SU-DHL-6 (cell line): ENCODE measurements at regions not wholly inside any gene's neighbourhood (a gene's known extent, or its start where the extent isn't known, plus 50 kb on each side); places are given as distances from the start of the nearest gene placed in this dataset.

Source experiments
- CTCF ChIP-seq: fragments of 200-600 bp; sonication (generic); IDR thresholded peaks from one replicate; pipeline ENCODE4 v1.5.1; 2017; ENCODE audit warnings: antibody characterized with exemption, mild to moderate bottlenecking, low read length, moderate library complexity; ENCODE audit not compliant: insufficient read depth, poor library complexity, severe bottlenecking
- EZH2phosphoT487 ChIP-seq: fragments of 200-600 bp; sonication (generic), shearing (Covaris generic); conservative IDR thresholded peaks from 2 replicates; pipeline ENCODE4 v1.6.1; 2018; ENCODE audit warnings: mild to moderate bottlenecking, antibody characterized with exemption, low read length, moderate library complexity, mixed read lengths

DNA sequence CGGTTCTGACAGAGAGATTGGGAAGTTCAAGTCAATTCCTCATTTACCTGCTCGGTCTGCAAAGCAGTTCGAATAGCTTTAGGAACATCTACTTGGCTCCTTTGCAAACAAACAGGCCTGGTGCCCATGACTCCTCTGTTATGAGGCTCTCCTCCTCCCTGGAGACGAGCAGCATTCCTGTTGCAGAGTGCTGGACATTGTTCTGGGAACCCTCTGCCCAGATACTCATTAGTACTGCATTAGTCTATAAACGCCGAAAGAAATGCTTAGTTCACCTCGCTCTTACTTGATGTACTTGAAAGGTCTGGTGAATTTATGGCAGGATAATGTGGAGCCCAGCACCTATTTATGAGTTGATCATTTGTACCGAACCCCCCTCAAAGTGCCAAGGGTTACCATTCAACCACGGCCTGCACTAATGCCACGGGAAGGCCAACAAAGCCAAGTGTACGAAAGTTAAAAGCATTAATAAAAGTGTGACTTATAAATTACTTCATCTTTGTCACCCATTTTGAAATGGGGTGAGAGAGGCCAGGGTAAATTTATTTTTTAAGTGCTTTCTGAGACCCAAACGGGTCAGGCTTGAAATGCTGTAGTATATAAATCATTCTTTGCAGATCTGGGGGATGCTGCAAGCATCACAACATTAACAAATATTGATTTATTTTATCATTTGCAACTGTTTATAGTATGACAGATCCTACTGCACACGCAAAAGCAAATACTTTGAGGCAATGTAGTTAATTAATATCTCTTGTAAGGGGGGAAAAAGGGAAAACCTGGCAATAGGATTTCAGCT lies 478.9 kb upstream of the PSMD7 start:
- TF ChIP-seq CTCF (no peak), EZH2phosphoT487 (no peak)
